ENCODE measurements at regions not wholly inside any gene's neighbourhood (a gene's known extent, or its start where the extent isn't known, plus 50 kb on each side); places are given as distances from the start of the nearest gene placed in this dataset.

GRCh38 chr2:239834143-239834542, 191.0 kb downstream of the NDUFA10 start:
- no peak overlapping the region for H3K27ac ChIP-seq
- TF ChIP-seq EP300 (IDR thresholded peaks at IDR 0.05; ENCODE audit: low read depth): no peak
- no peak for TF ChIP-seq CTCF (IDR thresholded peaks at IDR 0.05)
- no peak for TF ChIP-seq POLR2AphosphoS5 (IDR thresholded peaks at IDR 0.05)
- TF ChIP-seq POLR2A (IDR thresholded peaks at IDR 0.05): no peak
- no peak overlapping the region for H3K4me3 ChIP-seq
- in situ Hi-C loops (cut with MboI; ENCODE audit: low pct_ligation_motif_present in 1 of 4, low pct_unique_long_range_greater_than_20kb in 1 of 4, low sequenced_read_pairs in 3 of 4): no loop called here
- no peaks in the 10 kb centered on the region for H3K27me3 ChIP-seq
- DNase-seq: no peak
- 91 to 93% methylated on average over 2 to 8 of the region's 8 CpGs for WGBS, 2 donors (ENCODE audit: low coverage in 1 of 2)
- no peaks in the 10 kb centered on the region for H3K9me3 ChIP-seq
- peaks cover 0 to 13% (median 4%) of the 10 kb centered on the region in 4 donors for H3K4me1 ChIP-seq
- intact Hi-C loops (cut with DNase I; ENCODE audit: low total_unique reads): no loop called here
- no peaks in the 10 kb centered on the region for H3K36me3 ChIP-seq

- no peak for DNase-seq
- in situ Hi-C loops (cut with MboI; ENCODE audit: low pct_ligation_motif_present in 1 of 4, low pct_unique_long_range_greater_than_20kb in 1 of 4, low sequenced_read_pairs in 3 of 4): no loop called here
- H3K36me3 ChIP-seq: no peaks in the 10 kb centered on the region
- 85 to 89% methylated on average over 14 to 21 of the region's 21 CpGs for WGBS, 2 donors (ENCODE audit: low coverage in 1 of 2)
- no peaks in the 10 kb centered on the region for H3K9me3 ChIP-seq
- no peak overlapping the region for H3K27ac ChIP-seq
- H3K27me3 ChIP-seq: no peaks in the 10 kb centered on the region
- no peak overlapping the region for H3K4me3 ChIP-seq
- TF ChIP-seq POLR2A (IDR thresholded peaks at IDR 0.05) (no peak), POLR2AphosphoS5 (IDR thresholded peaks at IDR 0.05) (no peak), EP300 (IDR thresholded peaks at IDR 0.05; ENCODE audit: low read depth) (no peak)
- H3K4me1 ChIP-seq: peaks cover 0 to 13% (median 4%) of the 10 kb centered on the region in 4 donors
- intact Hi-C loops (cut with DNase I; ENCODE audit: low total_unique reads): no loop called here
These were observed 191.7 kb downstream of the NDUFA10 start for GRCh38 chr2:239833269-239834109.

DNA sequence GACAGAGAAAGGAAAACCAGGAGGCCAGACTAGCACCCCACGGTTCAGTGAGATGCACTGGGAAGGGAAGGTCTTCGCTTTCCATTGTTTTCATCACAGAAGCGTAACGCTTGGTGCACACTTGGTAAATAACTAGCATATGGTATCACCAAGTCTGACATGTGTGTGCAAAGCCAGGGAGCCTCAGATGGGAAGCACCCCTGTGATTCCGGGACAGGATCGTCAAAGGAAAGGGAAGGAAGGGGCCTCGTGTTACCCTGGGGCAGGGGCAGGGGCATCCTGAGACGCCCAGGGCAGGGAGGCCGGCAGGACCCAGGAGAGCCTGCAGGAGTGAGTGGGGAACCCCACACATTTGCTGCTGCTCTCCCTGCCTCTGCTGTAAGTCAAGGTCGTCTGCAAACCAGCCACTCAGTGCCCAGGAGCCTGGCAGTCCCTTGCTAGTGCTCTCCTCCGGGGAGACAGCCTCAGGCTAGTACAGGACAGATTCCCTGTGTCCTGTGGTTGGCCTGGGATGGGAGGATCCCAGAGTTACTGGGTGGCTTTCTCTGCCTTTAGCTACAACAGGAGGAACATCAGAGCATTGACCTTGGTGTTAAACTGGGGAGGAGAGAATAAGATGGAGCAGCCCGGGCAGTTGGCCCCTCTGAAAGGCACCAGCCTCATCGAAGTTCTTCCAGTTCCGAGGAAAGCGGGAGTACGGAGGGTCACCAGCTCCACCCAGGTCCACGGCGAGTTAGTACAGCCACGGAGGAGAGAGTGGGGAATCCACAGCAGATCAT, 192.5 kb downstream of the NDUFA10 start:
- Histone ChIP-seq H3K4me1 (peaks cover 0 to 13% (median 4%) of the 10 kb centered on the region in 4 donors), H3K9me3 (no peaks in the 10 kb centered on the region), H3K4me3 (no peak overlapping the region), H3K36me3 (no peaks in the 10 kb centered on the region), H3K27me3 (no peaks in the 10 kb centered on the region), H3K27ac (no peak overlapping the region)
- DNase-seq: no peak
- intact Hi-C loops (cut with DNase I; ENCODE audit: low total_unique reads): no loop called here
- TF ChIP-seq POLR2AphosphoS5 (IDR thresholded peaks at IDR 0.05): no peak
- no peak for TF ChIP-seq CTCF (IDR thresholded peaks at IDR 0.05)
- 84% methylated on average over 19 of the region's 19 CpGs; no CpG with 5 or more reads in 1 of the 2 donors for WGBS, 2 donors (ENCODE audit: low coverage in 1 of 2)
- in situ Hi-C loops (cut with MboI; ENCODE audit: low pct_ligation_motif_present in 1 of 4, low pct_unique_long_range_greater_than_20kb in 1 of 4, low sequenced_read_pairs in 3 of 4): no loop called here

GRCh38 chr2:239831861-239832489, 193.2 kb downstream of the NDUFA10 start:
- intact Hi-C loops (cut with DNase I; ENCODE audit: low total_unique reads): no loop called here
- H3K27ac ChIP-seq: no peak overlapping the region
- no peak for TF ChIP-seq EP300 (IDR thresholded peaks at IDR 0.05; ENCODE audit: low read depth)
- TF ChIP-seq POLR2A (IDR thresholded peaks at IDR 0.05): no peak
- no peaks in the 10 kb centered on the region for H3K36me3 ChIP-seq
- in situ Hi-C loops (cut with MboI; ENCODE audit: low pct_ligation_motif_present in 1 of 4, low pct_unique_long_range_greater_than_20kb in 1 of 4, low sequenced_read_pairs in 3 of 4): no loop called here
- no peak for DNase-seq
- H3K9me3 ChIP-seq: no peaks in the 10 kb centered on the region
- 70 to 90% methylated on average over 2 to 4 of the region's 4 CpGs for WGBS, 2 donors (ENCODE audit: low coverage in 1 of 2)
- H3K27me3 ChIP-seq: no peaks in the 10 kb centered on the region
- no peak overlapping the region for H3K4me3 ChIP-seq
- H3K4me1 ChIP-seq: peaks cover 0 to 13% (median 4%) of the 10 kb centered on the region in 4 donors
